HEK293 (cell line): ENCODE measurements at regions not wholly inside any gene's neighbourhood (a gene's known extent, or its start where the extent isn't known, plus 50 kb on each side); places are given as distances from the start of the nearest gene placed in this dataset.
"Not testable (repeated sequence)": the region's sequence is repeated elsewhere in the genome, so short reads cannot be mapped to it uniquely, and the experiment has no call there.

Experiments
- CTCF ChIA-PET: fragments of 350-600 bp; formaldehyde crosslinking; extraction: SDS; loops from one replicate; lab custom pipeline; 2021; ENCODE audit warnings: antibody characterized with exemption; lab: Yijun Ruan, JAX
- POLR2A ChIA-PET: fragments of 300-600 bp; formaldehyde crosslinking; extraction: SDS; loops from one replicate; lab custom pipeline; 2020; ENCODE audit warnings: antibody characterized with exemption, inconsistent platforms; lab: Yijun Ruan, JAX
- H3K27ac ChIP-seq: fragments of 200-500 bp; sonication (Bioruptor generic); 2 replicates; pipeline ENCODE4 v1.5.1; 2014; ENCODE audit warnings: low read depth, low read length, control low read depth, inconsistent platforms; ENCODE audit errors: extremely low read depth
- H3K36me3 ChIP-seq, 2 experiments: fragments of 200-500 bp in 1 of 2; sonication (Bioruptor generic) in 1 of 2; 1 replicate in 1 of 2; 2 replicates in 1 of 2; pipeline ENCODE4 v1.5.1; 2014 to 2017; ENCODE audit warnings: inconsistent platforms in 2 of 2, low read length in 2 of 2; ENCODE audit not compliant: control insufficient read depth in 2 of 2, insufficient read depth in 1 of 2
- H3K4me1 ChIP-seq: fragments of 200-500 bp; sonication (Bioruptor generic); 2 replicates; pipeline ENCODE4 v1.5.1; 2014; ENCODE audit warnings: mild to moderate bottlenecking, low read length, inconsistent platforms; ENCODE audit not compliant: control insufficient read depth, insufficient read depth
- H3K4me3 ChIP-seq: 2 replicates; pipeline ENCODE4 v1.5.1; 2011; ENCODE audit warnings: low read depth, mild to moderate bottlenecking, control low read depth, low read length, moderate library complexity
- H3K9me3 ChIP-seq: fragments of 200-500 bp; sonication (Bioruptor generic); 2 replicates; pipeline ENCODE4 v1.5.1; 2014; ENCODE audit warnings: low read depth, low read length, inconsistent platforms; ENCODE audit not compliant: control insufficient read depth, insufficient read depth
- FEZF1 ChIP-seq: fragments of 450-650 bp; formaldehyde crosslinking; IDR thresholded peaks from 2 replicates; pipeline ENCODE4 v1.5.1; 2016; ENCODE audit warnings: missing biosample characterization, missing genetic modification characterization
- ZNF140 ChIP-seq: fragments of 450-650 bp; formaldehyde crosslinking; IDR thresholded peaks from 2 replicates; pipeline ENCODE4 v1.5.1; 2016; ENCODE audit warnings: missing biosample characterization, missing genetic modification characterization
- ZNF37A ChIP-seq: fragments of 450-650 bp; IDR thresholded peaks from 2 replicates; pipeline ENCODE4 v1.5.1; 2018; ENCODE audit warnings: missing biosample characterization, missing genetic modification characterization

DNA sequence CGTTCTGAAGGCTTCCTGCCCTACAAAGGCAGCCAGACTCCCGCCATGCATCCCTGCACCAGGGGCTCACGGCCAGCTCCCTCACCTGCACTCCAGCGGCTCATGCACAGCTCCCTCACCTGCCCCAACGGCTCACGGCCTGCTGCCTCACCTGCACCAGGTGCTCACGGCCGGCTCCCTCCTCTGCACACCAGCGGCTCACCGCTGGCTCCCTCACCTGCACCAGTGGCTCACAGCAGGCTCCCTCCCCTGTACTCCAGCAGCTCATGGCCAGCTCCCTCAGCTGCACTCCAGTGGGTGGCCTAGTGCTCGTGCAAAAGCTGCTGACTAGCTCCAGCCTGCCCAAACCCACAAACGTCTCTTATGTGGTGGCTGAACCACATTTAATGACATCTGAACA lies 389.2 kb upstream of the DEFB115 start:
- H3K36me3 ChIP-seq, H3K9me3 ChIP-seq, CTCF ChIA-PET, H3K27ac ChIP-seq, H3K4me3 ChIP-seq, POLR2A ChIA-PET, H3K4me1 ChIP-seq: not testable (repeated sequence)

DNA sequence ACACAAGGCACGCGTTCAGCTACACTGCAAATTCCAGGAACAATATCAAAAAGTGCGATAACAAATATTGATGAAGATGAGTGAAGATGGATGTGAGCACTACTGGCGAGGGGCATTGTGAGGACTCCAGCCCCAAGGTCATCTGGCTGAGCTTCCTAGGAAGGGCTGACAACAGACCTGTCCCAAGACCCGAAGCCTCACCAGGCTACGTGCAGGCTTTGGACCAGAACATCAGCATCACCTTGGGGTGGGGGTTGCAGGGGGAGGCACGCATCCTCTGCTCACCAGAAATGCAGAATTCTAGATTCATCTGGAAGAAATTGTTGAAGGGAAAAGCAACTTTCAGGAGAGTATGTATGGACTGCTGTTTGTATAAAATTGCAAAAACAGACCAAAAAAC lies 386.3 kb upstream of the DEFB115 start:
- H3K36me3 ChIP-seq, H3K9me3 ChIP-seq, H3K27ac ChIP-seq, POLR2A ChIA-PET, H3K4me3 ChIP-seq, H3K4me1 ChIP-seq, CTCF ChIA-PET: not testable (repeated sequence)

DNA sequence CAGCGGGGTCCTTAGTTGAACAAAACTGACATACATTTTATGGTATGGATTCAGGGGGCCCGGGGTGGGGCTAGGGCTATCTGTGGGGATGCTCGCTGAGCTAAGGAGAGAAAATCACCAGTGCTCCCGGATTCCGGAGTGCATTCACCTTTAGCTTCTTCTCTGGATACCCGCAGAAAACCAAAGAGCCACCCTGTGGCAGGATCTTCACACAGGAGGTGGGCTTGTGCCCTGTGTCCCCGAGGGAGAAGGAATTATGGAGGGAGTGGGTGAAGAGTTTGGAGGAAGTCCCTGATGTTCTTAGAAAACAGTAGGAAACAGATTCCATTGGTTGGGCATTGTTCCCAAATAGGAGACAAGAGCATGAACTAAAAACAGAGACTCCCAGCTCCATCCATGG lies 385.2 kb upstream of the DEFB115 start:
- H3K36me3 ChIP-seq, H3K4me1 ChIP-seq, CTCF ChIA-PET, H3K9me3 ChIP-seq, H3K27ac ChIP-seq, H3K4me3 ChIP-seq, POLR2A ChIA-PET: not testable (repeated sequence)

DNA sequence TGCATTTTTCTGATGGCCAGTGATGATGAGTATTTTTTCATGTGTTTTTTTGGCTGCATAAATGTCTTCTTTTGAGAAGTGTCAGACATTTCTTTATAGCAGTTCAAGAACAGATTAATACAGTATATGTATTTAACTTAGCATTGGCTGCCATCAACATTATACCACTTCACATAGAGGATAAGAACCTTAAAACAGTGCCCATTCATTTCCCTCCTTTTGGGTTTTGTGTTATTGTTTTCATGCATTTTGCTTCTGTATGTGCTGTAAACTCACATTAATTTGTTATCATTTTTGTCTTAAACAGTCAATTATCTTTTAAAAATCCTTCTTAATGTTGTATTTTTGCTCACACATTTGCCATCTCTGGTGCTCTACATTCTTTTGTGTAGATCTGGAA lies 381.6 kb upstream of the DEFB115 start:
- H3K4me3 ChIP-seq, CTCF ChIA-PET, H3K27ac ChIP-seq, H3K36me3 ChIP-seq, POLR2A ChIA-PET, H3K4me1 ChIP-seq, H3K9me3 ChIP-seq: not testable (repeated sequence)

DNA sequence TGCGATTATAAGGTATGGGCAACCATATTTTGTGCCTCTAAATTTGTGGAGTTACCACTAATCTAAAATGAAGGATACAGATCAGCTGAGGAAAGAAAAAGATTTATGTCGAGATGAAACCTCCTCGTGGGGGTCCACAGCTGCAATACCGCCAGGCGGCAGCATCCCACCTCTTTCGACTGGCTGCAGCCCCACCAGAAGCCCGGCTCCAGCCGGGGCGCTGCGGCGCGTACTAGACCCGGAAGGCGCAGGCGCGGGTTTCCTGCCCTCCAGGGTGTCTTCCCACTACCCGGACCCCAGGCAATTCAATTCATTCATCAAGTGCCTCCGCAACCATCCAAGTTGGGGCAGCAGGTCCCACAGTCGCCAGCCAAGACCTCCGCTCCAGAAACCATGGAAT lies 366.1 kb upstream of the DEFB115 start:
- CTCF ChIA-PET: not testable (repeated sequence)

DNA sequence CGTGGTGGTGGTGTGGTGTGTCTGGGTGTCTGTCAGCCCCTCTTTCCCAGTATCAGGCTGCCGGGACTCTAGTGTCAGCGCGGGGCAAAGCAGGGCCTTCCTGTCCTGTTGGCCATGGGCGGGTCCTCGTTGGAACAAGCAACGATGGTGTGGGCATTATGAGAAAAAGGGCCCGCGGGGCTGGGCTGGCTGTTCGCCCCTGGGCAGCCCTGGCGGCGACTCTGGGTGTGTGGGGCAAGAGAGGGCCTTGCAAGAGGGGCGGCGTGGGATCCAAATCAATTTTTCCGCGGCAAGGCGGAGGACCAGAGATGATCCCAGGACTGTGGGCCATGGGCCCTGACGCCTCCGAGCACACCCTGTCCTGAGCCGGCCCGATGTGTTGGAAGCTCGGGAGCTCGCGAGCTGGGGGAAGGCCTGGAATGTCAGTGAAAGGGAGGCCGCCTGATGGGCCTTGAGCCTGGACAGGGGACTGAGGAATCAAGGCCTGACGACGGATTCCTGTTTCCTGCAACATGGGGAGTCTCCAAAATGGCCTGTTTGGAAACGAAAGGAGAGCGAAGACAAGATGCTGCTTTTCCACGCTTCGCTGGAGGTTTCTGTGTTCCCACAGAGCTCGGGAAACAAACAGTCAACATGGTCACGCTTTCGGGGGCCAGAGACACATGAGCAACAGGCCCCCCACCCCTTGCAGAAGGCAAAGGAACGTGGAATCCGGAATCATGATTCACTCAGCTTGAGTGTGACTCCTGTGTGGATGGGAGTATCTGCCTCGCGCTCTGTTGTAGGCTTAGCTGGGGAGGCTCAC lies 364.7 kb upstream of the DEFB115 start:
- CTCF ChIA-PET: no interaction called here
- POLR2A ChIA-PET: no interaction called here
- H3K4me3 ChIP-seq: no peak overlapping the region
- no peak overlapping the region for H3K27ac ChIP-seq
- H3K4me1 ChIP-seq: no peaks in the 10 kb centered on the region
- no peaks in the 10 kb centered on the region for H3K9me3 ChIP-seq
- no peaks in the 10 kb centered on the region for H3K36me3 ChIP-seq
- TF ChIP-seq FEZF1 (tag by site-specific recombination): no peak
- no peak for TF ChIP-seq ZNF37A (tag by site-specific recombination)
- no peak for TF ChIP-seq ZNF140 (tag by site-specific recombination)

More for the DNA sequence above, 366.1 kb upstream of the DEFB115 start:
- H3K36me3 ChIP-seq, H3K27ac ChIP-seq, H3K9me3 ChIP-seq, H3K4me3 ChIP-seq, H3K4me1 ChIP-seq, POLR2A ChIA-PET: not testable (repeated sequence)

DNA sequence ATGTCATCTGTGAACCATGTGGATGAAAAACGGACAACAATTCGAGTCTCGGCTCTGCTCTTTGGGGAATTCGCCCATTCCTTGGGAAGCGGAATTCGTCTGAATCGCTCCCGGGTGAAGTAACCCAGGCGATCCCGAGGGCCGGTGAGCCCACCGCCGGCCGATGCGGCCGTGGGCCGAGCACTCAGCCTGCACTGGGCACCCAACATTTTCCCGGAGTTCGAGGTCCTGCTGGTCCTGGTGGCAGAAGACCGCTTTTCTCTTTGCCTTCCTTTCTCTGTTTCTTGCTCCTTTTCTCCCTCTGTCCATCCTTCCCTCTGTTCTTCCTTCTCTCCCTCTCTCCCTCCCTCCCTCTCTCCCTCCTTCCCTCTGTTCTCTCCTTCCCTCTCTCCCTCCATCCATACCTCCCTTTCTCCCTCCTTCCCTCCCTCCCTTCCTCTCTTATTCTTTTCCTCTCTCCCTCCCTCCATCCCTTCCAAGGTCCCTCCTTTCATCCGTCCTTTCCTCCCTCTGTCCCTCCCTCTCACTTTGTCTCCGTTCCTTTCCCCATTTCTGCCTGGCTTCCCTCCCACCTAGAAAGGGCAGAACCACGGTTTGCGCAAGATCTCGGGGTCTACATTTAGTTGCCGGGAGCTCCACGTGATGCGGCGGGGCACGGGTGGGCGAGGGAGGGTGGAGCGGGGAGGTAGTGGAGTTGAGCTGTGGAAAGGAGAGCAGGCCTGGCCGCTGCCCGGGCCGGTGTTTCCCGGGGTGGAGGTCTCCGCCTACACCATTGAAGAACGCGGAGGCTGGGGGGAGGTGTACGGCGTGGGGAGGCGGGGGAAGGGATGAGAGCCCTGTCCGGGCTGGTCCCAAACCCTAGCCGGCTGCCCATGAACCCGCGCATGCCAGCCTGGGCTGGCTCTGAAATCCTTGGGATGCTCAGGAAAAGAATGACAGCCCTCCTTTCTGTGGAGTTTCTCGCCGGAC lies 363.8 kb upstream of the DEFB115 start:
- CTCF ChIA-PET, H3K9me3 ChIP-seq, H3K36me3 ChIP-seq, H3K27ac ChIP-seq, H3K4me1 ChIP-seq, H3K4me3 ChIP-seq, POLR2A ChIA-PET: not testable (repeated sequence)

DNA sequence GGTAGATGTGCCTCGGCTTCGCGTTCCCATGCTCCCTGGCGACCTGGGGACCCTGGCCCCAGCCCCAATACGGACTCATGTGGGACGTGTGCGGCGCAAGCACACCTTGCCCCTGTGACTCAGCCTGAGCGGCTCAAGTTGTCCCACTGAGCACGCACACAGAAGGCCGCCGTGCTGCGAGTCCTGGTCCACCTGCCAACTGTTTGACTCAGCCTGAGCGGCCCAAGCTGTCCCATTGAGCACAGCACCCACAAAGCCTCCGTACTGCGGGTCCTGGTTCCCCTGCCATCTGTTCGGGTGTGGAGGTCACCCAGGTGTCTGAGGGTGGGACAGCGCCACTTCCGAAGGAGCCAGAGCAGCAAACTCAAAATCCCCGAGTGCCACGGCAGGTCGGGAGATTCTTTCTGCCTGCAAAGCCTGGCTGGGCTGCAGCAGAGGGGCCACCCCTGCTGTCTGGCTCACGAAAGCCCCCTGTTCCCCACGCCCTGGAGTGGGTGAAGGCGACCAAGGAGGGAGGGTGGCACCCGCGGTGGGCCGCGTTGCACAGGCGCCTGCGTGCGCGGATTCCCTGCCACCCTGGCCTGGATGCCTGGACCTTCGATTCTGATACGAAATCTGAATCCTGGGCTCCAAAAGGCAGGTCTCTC lies 362.6 kb upstream of the DEFB115 start:
- H3K4me1 ChIP-seq, CTCF ChIA-PET, H3K27ac ChIP-seq, H3K4me3 ChIP-seq, H3K36me3 ChIP-seq, H3K9me3 ChIP-seq, POLR2A ChIA-PET: not testable (repeated sequence)

DNA sequence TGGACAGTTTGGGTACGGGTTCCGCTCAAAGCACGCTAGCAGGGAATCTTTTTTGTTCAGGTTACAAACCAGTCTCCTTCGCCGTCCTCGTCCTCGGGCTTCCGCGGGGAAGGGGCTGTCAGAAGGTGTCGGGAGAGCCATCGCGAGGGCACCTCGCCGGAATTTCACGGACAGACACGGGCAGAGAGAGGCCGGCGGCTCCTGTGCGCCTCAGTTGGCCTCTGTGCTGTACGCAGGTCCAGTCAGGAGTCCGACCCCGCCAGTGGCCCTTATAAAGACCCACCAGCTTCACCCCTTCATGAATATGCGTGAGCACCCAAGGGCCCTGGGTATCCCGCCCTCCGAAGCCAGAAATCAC lies 362.1 kb upstream of the DEFB115 start:
- H3K4me1 ChIP-seq, H3K27ac ChIP-seq, H3K36me3 ChIP-seq, POLR2A ChIA-PET, CTCF ChIA-PET, H3K4me3 ChIP-seq, H3K9me3 ChIP-seq: not testable (repeated sequence)

DNA sequence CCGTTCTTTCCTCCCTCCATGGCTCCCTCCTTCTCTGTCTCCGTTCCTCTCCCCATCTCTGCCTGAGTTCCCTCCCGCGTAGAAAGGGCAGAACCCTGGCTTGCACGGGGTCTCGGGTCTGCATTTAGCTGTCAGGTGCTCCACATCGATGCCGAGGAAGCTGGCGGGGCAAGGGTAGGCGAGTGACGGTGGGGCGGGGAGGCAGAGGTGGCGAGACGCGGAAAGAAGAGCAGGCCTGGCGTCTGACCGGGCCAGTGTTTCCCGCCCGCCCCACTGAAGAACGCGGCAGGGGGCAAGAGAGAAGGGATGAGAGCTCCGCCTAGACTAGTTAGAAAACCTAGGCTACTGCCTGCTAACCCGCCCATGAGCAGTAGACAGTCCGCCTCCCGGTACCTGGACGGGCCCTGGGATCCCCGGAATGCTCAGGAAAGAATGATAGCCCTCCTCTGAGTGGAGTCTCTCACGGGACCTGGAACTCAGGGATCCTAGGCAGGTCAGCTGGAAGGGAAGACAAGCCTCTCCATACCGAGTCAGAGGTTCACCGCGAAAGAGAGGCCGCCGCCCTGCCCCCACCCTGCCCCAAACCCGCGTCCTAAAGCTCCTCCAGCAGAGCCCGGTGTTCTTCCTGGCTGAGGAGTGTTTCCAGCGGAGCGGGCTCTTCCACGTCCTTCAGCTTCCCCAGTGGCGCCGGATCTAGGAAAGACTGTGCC lies 357.9 kb upstream of the DEFB115 start:
- POLR2A ChIA-PET: not testable (repeated sequence)

More for the DNA sequence above, 357.9 kb upstream of the DEFB115 start:
- H3K9me3 ChIP-seq, H3K4me3 ChIP-seq, H3K4me1 ChIP-seq, H3K27ac ChIP-seq, CTCF ChIA-PET, H3K36me3 ChIP-seq: not testable (repeated sequence)
